ENCODE measurements at regions not wholly inside any gene's neighbourhood (a gene's known extent, or its start where the extent isn't known, plus 50 kb on each side); places are given as distances from the start of the nearest gene placed in this dataset.

DNA sequence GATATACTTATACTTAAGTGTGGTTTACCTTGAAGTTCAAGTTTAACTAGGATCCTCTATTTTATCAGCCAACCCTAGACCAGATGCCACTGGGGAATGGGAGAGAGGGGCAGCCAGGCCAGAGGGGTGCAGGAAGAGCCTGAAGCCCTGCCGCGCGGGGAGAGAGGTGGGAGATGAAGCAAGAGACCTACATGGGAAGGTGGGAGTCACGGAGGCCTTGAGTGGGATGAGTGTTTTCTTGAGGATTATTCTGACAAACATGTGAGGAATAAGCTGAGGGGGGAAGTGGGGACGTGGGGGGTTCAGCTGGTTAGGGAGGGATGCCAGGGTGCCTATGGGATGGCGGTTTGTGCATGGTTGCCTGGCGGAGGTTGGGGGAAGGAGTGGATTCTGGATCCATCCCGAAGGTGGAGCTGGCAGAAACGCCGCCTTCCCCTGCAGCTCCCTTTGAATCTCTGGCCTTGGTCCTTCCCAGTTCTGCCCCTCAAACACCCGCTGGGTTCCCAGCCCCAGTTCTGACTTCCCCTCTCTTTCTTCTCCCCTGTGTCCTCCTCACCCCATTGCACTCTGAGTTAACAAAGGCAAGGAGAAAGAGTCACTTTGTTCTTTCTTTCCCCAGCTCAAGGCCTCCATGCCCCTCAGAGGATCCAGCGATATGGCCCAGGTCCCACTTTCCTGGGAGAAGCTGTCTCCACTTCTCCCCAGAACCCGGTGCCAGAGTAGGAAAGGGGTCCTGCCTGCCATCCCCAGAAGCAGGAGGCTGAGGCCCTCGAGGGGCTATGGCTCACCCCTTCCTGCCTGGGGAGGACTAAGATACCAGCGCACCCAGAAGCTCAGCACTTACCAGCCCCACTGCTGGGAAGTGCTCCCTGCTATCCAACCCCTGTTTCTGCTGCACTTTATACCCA lies 274.2 kb downstream of the UACA start:
- DNase-seq = no peak

DNA sequence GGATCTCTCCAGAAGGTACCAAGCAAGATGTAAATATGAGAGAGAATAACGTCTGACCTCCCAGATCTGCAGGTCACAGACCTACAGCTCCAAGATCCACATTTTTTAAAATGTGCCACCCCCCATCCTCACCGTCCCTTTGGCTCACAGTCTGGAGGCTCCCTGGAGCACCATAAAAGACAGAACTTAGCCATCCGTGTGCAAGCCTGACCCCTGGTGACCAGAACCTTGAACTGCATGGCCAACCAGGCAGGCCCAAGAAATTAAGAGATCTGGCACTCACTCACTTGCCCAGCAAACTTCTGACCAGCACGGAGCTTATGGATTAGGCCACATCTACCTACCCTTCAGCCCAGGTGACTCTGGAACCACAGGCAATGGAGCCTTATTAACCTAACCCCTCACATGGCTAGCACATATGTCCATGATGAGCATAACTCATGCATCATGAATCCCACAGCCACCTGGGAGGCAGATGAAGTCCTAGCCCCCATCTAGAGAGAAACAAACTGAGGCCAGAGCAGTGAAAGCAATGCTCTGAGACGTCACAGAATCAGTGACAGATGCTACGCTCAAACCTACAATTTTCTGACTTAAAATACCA lies 275.3 kb downstream of the UACA start:
- DNase-seq = peak; percentile 73

DNA sequence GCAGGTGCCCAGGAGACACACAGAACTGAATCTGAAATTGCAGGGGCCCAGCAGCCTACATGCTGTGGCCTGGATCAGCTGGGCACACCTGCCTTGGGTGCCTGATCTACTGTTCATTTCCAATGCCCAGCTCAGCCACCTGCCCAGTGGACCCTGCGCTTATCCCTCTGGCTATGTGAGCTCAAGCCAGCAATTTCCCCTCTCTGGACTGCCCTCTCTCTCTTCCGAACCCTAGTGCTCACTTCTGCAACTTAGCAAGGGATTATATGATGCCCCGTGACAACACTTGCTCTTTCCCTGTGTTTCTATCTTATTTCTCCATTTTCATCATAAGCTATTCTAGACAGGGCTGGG lies 276.0 kb downstream of the UACA start:
- no peak for DNase-seq

DNA sequence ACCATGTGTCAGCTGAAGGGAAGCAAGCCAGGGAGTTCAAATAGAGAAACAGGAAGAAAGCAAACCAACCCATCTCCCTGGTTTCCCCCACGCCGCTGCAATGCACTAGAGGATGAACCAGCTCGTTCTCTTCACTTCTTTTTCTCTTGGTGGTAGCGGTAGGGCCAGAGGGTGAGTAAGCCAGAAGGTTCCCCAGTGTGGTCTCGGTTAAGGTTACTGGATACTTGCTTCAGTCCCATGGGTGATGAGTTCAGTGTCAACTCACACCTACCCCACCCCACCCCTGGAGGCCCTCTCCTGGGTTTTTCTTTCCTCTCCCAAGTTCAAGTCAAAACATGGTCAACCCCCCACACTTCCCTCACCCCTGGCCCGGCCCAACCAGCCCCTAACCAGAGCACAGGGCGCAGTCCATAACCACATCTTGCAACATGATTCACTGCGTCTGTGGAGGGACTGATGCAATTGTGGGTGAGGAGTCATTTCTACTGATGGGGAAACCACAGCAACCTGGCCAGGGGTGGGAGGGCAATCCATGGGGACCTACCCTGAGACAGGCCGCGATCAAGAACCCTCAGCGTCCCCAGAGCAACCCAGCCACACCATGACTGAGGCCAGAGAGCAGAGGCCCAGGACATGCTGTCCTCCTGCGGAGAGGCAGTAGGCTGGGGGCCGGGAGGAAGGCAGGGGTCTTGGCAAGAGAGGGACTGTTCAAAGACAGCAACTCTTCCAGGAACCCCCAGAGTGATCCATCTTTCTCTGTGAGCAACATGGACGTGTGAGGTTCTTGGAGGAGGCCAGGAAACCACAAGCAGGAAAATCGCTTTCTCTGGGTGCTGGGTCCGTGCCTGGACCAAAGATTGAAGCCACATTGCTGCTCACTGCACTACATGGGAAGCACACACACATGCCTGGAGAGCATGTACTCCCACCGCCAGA lies 276.6 kb downstream of the UACA start:
- no peak for DNase-seq

DNA sequence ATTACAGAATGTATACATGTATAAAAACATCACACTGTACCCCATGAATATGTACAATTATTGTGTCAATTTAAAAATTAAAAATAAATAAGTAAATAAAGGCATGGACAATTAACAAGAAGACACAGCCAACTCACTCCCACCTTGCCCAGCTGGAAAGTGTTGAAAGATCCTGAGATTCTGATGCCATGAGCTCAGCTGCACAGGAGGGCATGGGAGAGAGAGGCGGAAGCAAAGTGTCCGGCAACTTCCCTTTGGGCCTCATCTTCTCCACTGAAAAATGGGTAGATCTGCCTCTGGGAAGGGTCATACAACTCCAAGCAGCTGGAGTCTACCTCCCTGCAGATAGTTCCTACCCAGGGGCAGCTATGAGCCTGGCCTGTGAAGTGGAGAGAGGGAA lies 277.3 kb downstream of the UACA start:
- no peak for DNase-seq

DNA sequence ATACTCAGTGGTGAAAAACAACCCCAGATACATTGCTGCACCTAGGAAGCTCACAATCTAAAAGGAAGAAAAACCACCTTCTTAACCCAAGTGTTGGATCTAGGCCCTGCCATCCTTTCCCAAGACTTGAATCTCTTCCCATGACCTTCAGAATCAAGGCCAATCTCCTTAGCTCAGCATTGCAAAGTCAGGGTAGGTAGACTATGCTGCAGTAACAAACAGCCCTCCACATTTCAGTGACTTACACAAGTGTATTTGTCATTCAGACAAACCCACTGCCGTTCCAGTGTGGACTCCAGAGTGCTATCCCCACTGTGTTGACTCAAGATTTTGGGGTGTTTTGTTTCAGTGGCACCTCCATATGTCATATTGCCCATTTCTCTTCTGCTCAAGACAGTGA lies 278.4 kb downstream of the UACA start:
- no peak for DNase-seq

DNA sequence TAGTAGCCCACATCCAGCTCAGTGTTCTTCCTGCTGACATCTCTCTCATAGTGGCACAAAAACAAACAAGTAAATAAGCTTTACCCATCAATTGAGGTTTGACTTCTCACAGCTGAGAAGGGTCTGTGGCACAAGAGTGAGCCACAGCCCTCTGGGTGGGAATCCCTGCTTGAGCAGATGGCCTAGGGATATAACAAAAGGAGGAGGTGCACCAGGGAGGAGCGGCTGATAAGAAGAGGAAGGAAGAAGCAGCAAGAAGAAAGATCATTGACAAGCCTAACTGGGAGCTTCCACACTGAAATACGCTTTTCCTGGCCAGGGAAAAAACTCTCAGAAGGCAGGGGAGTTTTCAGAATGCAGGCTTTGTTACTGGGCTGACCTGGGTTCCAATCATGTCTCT lies 279.8 kb downstream of the UACA start:
- no peak for DNase-seq

DNA sequence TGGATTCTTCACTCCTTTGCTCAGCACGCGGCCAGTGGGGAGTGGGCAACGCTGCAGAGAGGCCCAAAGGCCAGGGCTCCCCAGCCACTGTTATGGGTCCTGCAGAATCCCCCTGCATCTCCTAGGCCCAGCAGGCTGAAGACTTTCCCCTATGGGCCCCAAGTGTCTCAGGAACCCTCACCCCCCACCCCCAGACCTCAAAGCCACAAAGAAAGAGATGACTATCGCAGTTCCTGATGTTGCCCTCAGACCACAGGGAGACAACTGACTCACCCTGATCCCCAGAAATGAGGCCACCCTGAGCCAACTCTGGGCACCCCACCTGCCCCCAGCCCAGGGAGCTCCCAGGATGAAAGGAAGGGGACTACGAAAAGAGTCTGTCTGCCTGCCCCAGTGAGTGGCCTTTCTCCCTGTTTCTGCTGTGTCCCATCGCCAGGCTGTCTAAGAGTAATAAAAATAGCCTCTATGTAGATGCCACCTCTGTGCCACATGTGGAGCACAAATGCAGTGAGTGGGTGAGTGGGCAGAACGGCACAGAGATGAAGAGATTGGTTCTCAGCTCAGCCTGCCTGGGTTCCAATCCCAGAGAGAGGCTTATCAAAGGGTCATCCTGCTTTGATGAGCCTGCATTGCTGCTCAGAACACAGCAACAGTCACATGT lies 283.0 kb downstream of the UACA start:
- no peak for DNase-seq

DNA sequence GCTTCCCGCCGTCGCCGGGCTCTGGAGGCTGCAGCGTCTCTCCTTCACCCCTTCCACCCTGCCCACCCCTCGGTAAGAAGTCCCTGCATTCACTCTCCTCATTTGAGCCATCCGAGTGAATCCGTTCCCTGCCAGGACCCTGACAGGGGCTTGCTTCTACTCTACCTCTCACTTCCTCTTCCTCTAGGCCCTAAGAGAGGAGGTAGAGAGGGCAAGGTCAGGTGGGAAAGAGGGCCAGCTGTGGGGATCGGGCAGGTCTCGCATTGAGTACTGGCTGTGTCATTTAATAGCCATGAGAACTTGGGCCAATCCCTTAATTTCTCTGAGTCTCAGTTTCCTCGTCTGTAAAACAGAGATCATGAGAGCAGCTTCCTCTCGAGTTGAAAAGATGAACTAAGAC lies 283.6 kb downstream of the UACA start:
- DNase-seq = no peak

DNA sequence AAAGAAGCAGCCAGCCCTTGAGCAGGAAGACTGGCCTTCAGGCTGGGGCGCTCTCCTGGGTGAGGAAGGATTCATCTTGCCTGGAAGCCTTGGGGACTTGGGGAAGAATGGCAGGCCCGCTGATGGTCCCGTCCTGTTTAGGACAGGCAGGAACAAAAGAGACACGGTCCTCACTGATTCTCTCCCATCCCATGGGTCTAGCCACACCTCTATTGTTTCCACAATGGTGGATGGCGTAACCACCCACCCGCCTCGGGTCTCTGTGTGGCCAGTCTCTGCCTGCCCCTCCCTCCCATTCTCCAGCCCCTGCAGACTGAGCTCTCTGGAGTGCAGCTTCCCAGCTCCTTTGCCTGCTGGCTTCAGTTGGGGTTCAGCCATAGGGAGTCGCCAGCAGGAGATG lies 284.3 kb downstream of the UACA start:
- DNase-seq = no peak

DNA sequence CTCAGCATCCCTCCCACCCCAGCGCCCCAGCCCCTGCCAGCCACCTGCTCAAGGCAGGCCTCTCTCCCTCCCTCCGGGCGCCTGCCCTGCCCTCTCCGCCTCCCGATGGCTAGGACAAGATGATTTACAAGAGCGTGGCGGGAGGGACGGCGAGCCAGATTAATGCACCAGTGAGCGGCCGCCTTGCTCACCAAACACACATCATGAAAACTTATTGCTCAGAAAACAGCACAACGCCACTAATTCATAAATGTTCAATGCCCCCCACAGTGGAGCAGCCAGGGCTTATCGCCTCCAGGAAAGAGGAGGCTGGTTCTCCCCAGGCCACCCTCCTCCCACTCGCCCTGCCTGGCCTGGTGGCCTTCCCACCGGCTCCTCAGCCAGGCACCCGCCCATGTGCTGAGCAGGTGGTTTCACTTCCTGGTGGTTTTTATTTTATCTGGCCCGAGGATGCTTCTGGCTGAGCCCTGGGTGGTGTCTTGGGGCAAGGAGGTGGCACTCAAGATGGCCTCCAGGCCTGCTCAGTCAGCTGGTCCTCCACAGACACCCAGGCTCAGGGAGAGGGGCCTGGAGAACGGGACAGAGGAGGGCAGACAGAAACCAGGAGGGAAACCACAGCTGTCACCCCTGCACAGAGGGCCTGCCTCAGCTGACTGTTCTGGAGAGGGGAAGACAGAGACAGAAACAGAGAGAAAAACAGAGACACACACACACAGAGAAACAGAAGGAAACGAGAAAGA lies 284.9 kb downstream of the UACA start:
- no peak for DNase-seq

DNA sequence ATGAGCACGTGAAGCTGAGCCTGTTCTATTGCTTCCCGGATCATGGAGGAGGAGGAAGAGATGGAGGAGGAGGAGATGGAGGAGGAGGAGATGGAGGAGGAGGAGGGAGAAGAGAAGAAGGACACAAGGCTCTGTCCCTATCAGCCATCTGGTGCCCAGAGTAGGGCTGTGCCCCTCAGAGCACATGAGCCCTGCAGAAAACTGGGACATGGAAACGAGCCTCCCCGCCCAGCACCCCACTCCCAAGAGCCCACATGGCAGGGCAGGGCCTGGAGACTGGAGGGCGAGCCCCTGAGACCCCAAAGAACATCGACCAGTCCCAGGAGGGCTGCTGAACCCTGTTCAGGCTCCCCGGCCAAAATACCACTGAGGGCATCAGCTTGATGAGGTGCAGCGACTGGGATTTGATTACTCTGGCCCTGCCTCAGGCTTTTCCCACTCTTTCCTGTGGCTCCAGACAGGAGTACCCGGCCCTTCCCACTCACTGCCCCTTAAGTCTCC lies 285.6 kb downstream of the UACA start:
- DNase-seq = no peak

DNA sequence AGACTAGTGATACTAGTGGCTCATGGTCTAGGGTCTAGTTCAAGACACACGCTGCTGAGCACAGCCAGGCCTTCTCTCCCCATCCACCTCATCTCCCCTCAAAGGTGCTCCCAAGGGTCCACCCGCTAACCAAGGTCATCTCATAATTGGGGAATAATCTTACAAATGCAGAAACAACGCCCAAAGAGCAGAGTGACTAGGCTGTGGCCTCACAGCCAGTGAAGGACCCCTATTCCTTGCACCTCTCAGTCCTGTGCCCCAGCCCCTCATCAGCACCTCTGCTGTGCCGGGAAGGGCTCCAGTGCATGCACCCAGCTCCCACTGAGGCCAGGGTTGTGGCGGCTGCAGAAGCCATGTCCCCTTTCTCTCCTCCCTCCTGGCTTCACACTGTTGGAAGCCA lies 286.9 kb downstream of the UACA start:
- no peak for DNase-seq

DNA sequence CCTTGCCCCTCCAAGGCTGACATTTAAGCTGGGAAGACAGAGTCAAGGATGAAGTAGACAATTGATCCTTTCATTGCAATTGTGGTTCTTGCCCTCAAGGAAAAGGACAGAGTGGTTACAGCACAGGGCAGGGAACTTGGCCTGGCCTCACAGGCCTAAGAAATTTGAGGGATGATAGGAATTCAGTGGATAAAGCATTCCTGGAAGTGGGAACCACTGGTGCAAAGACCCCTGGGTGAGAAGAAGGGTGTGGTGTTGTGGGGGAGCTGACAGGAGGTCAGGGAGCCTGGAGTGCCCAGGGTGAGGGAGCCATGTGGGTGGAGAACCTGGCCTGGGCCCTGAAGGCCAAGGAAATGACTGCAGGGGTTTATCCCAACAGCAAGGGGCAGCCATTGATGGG lies 287.4 kb downstream of the UACA start:
- DNase-seq = no peak

DNA sequence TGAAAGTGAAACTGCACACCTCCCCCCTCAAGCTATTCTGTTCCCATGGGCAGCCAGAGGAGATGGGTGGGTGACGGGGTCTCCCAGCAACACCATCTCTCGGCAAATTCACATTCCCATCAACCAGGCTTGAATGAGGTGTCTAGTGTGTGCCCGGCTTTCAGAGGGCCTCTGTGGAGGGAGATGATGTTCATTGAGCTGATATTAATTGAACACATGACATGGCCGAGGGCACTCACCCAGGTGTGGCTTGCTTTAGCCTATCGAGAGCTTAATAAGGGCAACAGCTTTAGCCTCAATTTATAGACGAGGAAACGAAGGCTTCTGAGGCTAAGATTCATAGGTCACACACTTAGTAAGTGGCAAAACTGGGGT lies 288.0 kb downstream of the UACA start:
- no peak for DNase-seq

DNA sequence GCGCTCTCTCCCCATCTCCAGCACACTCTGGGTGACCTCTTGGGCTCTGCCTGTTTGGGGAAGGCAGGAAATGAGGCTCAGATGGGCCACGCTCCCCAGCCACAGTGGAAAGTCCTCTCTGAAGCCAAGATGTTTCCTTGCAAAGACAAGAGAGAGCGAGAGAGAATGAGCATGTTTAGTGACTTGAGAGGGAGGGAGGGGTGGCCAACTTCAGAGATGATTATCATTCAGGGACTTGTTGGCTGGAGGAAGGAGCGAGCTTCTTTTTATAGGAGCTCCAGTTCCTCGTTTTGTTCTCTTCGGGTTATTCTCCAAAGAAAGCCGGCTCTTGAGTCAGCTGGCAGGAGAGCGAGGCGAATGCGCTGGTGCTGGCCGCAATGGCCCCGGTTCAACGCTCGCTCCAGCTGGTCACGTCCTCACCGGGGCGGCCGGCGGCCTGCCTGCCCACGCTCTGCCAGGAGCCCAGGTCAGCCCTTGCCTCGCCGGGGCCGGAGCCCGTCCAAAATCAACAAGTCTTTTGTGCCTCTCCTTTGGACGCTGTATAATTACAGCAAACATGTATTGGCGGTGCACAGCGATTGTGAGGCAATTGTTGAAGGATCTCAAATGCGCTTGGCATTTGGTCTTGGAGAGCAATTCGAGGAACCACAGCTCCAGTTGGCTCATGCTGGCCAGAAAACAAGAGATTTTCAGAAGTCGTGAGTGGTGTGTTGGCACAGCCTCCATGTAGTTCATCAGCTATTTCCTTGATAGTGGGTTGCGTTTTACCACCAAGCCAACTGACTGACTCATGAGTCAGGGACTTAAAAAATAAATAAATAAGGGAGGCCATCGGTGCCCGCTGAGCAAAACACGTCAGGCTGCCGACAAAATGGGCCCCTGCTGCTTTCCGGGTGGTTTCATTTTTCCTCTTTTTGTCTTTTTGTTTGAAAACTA lies 288.6 kb downstream of the UACA start:
- peak; percentile 91 for DNase-seq

DNA sequence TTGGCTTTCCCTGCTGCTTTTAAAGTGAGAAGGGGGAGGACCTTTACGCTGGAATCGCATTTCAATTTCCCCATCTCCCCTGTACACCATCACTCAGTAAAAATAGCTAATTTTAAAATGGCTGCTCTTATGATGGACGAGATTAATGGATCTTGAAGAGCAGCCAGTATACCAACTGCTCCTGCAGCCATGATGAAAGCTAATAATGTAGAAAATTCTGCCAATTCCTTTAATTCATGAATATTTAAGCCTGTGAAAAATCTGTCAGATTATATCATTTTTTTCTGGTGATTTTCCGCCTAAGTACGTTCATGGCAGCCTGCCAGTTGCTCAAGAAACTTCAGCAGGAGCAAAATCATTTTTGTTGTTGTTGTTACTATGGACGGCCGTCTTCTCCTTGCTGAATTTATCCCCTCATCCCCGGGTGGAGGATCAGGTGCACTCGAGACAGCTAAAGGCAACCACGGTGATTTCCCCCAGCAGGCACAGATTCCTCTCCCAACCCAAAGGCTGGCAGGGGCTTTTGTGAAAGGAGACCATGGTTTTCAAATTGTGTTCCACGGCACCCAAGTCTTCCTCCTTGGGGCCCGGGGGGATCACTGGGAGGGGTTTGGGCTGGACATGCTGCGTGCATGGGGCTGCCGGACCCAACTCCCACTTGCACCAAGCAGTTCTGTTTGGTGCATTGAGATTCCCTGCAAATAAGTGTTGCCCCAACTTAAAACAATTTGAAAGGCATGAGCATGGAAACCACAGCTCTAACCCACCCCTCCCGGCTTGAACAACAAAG lies 289.6 kb downstream of the UACA start:
- DNase-seq = peak; percentile 60

DNA sequence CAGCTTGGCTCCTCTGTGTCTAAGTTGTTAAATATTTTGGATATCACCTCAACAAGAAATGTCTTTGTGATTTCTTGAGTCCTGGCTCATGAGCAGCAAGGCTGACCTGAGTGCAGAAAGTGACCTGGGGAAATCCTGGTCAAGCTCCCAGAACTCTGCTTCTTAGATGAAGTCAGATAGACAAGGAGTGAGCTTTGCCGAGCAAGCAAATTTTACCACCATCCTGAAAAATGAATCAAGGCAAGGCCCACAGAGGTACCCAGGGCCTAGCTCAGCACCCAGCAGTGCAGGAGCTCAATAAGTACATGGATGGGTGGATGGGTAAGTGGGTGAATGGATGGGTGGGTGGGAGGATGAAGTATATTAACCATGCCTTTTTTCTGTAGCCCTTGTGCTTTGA lies 291.8 kb downstream of the UACA start:
- DNase-seq = no peak

DNA sequence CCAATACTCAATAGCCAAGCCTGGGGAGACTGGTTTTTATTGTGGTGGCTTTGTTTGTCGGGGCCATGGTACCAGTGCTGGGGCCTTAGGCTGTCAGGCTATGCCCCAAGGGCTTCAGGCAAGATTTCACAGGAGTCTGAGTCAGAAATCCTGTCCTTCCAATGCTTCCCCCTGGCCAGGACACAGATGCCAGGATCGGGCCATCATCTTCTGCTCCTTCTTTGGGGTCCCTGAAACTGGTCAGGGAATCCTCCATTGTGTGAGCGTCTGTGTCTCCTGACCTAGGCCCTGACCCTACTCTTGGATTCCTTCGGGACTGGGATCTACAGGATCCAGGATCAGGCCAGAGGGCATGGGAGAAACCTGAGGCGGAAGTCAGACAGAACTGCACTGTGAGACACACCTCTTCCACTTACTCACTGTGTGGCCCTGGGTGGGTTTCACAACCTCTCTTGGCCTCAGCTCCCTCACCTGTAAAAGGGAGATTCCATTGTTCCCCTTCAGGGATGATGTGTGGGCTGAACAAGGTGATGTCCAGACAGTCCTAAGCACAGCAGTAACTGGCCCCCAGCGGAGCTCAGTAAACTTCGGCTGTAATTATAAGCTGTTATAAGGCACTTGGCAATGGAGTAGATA lies 292.7 kb downstream of the UACA start:
- DNase-seq = no peak

Data from right hindlimb (tissue), 1 donor.